GM10248 (cell line): ENCODE measurements at regions not wholly inside any gene's neighbourhood (a gene's known extent, or its start where the extent isn't known, plus 50 kb on each side); places are given as distances from the start of the nearest gene placed in this dataset.

Experiments used
- CTCF ChIA-PET: fragments of 300-600 bp; sonication (Branson Sonifier 250); formaldehyde crosslinking; extraction: SDS; loops from one replicate; lab custom pipeline; 2021; ENCODE audit warnings: antibody characterized with exemption; lab: Yijun Ruan, JAX
- POLR2A ChIA-PET: fragments of 350-650 bp; sonication (Branson Sonifier 250); formaldehyde crosslinking; extraction: SDS; loops from one replicate; lab custom pipeline; 2020; ENCODE audit warnings: antibody characterized with exemption; lab: Yijun Ruan, JAX
- DNase-seq: peaks from one replicate; pipeline ENCODE4 v3.0.0; 2012; ENCODE audit errors: extremely low spot score
- CTCF ChIP-seq: IDR thresholded peaks from 2 replicates; pipeline ENCODE4 v1.5.1; 2012; ENCODE audit warnings: mild to moderate bottlenecking, low read depth; ENCODE audit errors: extremely low read depth, missing control alignments, control extremely low read depth

DNA sequence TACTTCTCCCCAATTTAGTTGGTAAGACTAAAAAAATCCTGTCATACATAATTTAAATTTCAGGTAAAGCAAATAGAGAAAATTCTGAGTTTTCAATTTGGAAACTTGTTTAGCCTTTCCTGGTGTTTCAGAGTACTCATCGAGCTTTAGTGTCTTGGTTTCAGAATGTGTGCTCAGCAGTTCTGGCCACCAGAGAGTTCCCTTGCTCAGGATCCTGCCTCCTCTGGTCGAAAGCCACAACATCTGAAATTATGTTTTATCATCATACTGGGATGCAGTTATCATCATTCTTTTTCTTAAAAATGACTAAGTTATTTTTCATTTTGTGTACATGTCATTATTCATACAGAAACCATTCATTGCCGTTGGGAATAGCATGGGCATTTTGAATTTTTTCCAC lies 263.2 kb upstream of the SPRY2 start:
- no peak for TF ChIP-seq CTCF
- POLR2A ChIA-PET, result no interaction called here
- CTCF ChIA-PET, result interaction anchor here (1.3 kb wide), 1 partner anchor 21 kb away, joined by 3 read pairs; no protein-coding TSS in a partner anchor
- no peak for DNase-seq

DNA sequence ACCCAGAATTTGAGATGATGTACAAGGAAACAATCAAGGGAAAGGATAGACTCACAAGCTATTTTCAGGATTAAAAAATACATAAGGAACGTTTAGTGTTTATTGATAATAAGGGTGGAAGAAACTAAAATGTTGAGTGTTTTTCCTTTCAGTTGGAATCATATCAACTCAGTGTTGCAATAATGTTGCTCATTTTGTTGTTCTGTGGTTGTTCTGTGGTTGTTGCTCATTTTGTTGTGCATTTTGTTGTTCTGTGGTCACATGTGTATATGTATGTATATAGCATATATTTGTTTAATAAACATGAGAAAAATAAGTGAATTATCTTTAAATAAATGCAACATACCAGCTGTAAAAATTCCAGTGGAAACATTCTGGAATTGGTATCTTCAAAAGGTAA lies 262.4 kb upstream of the SPRY2 start:
- ChIA-PET POLR2A (no interaction called here), CTCF (interaction anchor here (0.7 to 1.3 kb wide), 2 partner anchors 22 to 25 kb away, joined by 3 read pairs; no protein-coding TSS in a partner anchor)
- no peak for DNase-seq
- TF ChIP-seq CTCF, result no peak

DNA sequence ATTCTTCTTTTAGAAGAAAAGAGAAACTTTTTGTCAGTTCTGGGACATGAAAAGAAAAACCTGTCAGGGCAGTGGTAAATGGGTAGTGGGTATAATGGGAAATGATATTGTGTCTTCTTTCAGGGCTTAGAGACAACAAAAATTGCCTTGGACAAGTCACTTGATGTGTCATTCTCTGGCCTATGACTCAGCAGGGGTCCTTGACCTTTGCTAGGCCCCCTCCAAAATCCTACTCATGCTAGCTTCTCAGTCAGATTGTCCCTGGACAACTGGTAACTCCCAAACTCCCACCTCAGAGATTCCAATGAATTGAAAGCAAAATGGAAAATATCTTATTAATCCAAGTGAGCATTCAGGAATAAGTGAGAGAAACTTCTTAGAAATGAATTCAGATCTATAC lies 258.8 kb upstream of the SPRY2 start:
- TF ChIP-seq CTCF, result no peak
- ChIA-PET POLR2A (no interaction called here), CTCF (interaction anchor here (1.0 to 1.3 kb wide), 2 partner anchors 8 to 12 kb away, joined by 3 read pairs; no protein-coding TSS in a partner anchor)
- DNase-seq, result no peak

GRCh38 chr13:80598189-80598588 lies 257.3 kb upstream of the SPRY2 start:
- ChIA-PET CTCF (interaction anchor here (1.2 kb wide), 1 partner anchor 19 kb away, joined by 4 read pairs; no protein-coding TSS in a partner anchor), POLR2A (no interaction called here)
- no peak for TF ChIP-seq CTCF
- DNase-seq, result no peak

GRCh38 chr13:80591976-80592740 lies 251.2 kb upstream of the SPRY2 start:
- no peak for DNase-seq
- CTCF ChIA-PET, result no interaction called here
- POLR2A ChIA-PET, result no interaction called here
- TF ChIP-seq CTCF, result no peak

DNA sequence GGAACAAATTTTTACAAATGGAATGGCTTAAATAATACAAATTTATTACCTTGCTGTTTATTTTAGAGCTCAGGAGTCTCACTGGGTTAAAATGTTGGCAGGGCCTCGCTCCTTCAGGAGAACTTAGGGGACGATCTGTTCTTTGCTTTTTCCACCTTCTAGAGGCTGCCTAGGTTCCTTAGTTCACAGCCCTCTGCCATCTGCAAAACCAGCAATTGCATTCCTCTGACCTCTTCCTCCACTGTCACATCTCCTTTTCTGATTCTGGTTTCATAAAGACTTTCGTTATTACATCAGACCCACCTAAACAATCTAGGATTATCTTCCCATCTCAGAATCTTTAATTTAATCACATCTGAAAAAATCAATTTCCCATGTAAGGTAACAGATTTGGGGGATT lies 249.6 kb upstream of the SPRY2 start:
- no peak for DNase-seq

More for the DNA sequence above, 249.6 kb upstream of the SPRY2 start:
- POLR2A ChIA-PET, result no interaction called here
- TF ChIP-seq CTCF, result no peak
- CTCF ChIA-PET, result no interaction called here
